VCaP (cell line): ENCODE measurements at regions not wholly inside any gene's neighbourhood (a gene's known extent, or its start where the extent isn't known, plus 50 kb on each side); places are given as distances from the start of the nearest gene placed in this dataset.
"Not testable (repeated sequence)": the region's sequence is repeated elsewhere in the genome, so short reads cannot be mapped to it uniquely, and the experiment has no call there.

Experiments
- H3K27ac ChIP-seq: fragments of 450-650 bp; 2 replicates; pipeline ENCODE4 v1.5.1; 2017
- TF ChIP-seq, protein P1 (sequence below): fragments of 450-650 bp; conservative IDR thresholded peaks from 2 replicates; pipeline ENCODE4 v1.5.1; 2017; ENCODE audit warnings: mild to moderate bottlenecking, moderate library complexity

DNA sequence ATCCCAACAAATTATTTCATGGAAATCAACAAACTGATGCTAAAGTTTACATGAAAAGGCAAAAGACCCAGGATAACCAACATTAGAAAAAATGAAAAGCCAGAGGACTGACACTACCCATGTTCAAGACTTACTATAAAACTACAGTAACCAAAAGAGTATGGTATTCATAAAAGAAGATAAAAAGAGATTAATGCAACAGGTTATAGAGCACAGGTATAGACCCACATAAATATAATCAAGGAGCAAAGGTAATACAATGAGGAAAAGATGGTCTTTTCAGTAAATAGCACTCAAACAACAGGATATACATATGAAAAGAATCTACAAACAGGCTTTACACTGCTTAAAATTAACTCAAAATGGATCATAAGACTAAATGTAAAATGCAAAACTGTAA, 1342.7 kb downstream of the UQCRFS1 start:
- TF ChIP-seq, protein P1, sequence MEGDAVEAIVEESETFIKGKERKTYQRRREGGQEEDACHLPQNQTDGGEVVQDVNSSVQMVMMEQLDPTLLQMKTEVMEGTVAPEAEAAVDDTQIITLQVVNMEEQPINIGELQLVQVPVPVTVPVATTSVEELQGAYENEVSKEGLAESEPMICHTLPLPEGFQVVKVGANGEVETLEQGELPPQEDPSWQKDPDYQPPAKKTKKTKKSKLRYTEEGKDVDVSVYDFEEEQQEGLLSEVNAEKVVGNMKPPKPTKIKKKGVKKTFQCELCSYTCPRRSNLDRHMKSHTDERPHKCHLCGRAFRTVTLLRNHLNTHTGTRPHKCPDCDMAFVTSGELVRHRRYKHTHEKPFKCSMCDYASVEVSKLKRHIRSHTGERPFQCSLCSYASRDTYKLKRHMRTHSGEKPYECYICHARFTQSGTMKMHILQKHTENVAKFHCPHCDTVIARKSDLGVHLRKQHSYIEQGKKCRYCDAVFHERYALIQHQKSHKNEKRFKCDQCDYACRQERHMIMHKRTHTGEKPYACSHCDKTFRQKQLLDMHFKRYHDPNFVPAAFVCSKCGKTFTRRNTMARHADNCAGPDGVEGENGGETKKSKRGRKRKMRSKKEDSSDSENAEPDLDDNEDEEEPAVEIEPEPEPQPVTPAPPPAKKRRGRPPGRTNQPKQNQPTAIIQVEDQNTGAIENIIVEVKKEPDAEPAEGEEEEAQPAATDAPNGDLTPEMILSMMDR, result no peak
- no peak overlapping the region for H3K27ac ChIP-seq

- TF ChIP-seq, protein P1, result no peak
- no peak overlapping the region for H3K27ac ChIP-seq
Observed at GRCh38 chr19:27868007-27868406, 1344.9 kb downstream of the UQCRFS1 start.

DNA sequence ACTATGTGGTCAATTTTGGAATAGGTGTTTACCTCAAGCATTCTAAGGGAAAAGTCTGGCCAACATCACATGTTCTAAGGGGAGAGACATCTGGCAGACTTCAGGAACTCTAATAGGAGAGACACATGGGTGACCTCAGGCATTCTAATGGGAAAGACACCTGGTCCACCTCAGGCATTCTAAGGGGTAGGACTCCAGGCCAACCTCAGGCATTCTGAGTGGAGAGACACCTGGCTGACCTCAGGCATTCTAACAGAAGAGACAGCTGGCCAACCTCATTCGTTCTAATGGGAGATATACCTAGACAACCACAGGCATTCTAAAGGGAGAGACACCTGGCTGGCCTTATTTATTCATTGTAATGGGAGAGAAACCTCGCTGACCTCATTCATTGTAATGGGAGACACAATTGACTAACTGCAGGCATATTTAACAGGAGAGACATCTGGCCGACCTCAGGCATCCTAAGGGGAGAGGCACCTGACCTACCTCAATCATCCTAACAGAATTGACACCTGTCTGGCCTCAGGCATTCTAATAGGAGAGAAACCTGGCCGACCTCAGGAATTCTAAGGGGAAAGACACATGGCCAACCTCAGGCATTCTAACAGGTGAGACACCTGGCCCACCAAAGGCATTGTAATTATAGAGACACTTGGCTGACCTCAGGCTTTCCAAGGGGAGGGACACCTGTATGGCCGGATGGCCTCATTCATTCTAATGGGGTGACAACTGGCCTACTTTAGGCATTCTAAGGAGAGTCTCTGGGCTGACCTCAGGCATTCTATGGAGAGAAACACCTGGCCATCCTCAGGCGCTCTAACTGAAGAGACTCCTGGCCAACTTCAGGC, 1346.8 kb downstream of the UQCRFS1 start:
- H3K27ac ChIP-seq, result no peak overlapping the region
- TF ChIP-seq, protein P1, result no peak

GRCh38 chr19:27861411-27861975, 1351.5 kb downstream of the UQCRFS1 start:
- TF ChIP-seq, protein P1, result no peak
- H3K27ac ChIP-seq, result no peak overlapping the region

- no peak overlapping the region for H3K27ac ChIP-seq
- TF ChIP-seq, protein P1, result no peak
Observed at GRCh38 chr19:27860309-27860934, 1352.5 kb downstream of the UQCRFS1 start.

GRCh38 chr19:27859689-27860088, 1353.3 kb downstream of the UQCRFS1 start:
- no peak overlapping the region for H3K27ac ChIP-seq
- TF ChIP-seq, protein P1, result no peak

- TF ChIP-seq, protein P1, result no peak
- H3K27ac ChIP-seq, result no peak overlapping the region
Observed at GRCh38 chr19:27858981-27859581, 1353.9 kb downstream of the UQCRFS1 start.

GRCh38 chr19:27852931-27853330, 1360.0 kb downstream of the UQCRFS1 start:
- not testable (repeated sequence) for H3K27ac ChIP-seq
